HUES6 (cell line): ENCODE measurements at regions not wholly inside any gene's neighbourhood (a gene's known extent, or its start where the extent isn't known, plus 50 kb on each side); places are given as distances from the start of the nearest gene placed in this dataset.
A peak's percentile ranks its signal among the peaks of the same experiment; 100 is the strongest.
"Not testable (repeated sequence)": the region's sequence is repeated elsewhere in the genome, so short reads cannot be mapped to it uniquely, and the experiment has no call there.

ENCODE experiments used
- H3K27ac ChIP-seq: 2 replicates; pipeline ENCODE4 v1.7.0; 2013; ENCODE audit warnings: low read depth, mild to moderate bottlenecking, low read length, inconsistent platforms
- H3K27me3 ChIP-seq: 2 replicates; pipeline ENCODE4 v1.6.1; 2013; ENCODE audit warnings: low read length; ENCODE audit not compliant: control insufficient read depth, insufficient read depth
- H3K36me3 ChIP-seq: 2 replicates; pipeline ENCODE4 v1.6.1; 2013; ENCODE audit warnings: low read length; ENCODE audit not compliant: control insufficient read depth, insufficient read depth
- H3K4me1 ChIP-seq: 2 replicates; pipeline ENCODE4 v1.6.1; 2013; ENCODE audit warnings: low read length; ENCODE audit not compliant: control insufficient read depth, insufficient read depth
- H3K4me3 ChIP-seq: 2 replicates; pipeline ENCODE4 v1.5.1; 2013; ENCODE audit warnings: low read depth, low read length
- H3K9ac ChIP-seq: one replicate; pipeline ENCODE4 v1.6.1; 2013; ENCODE audit warnings: mild to moderate bottlenecking, low read length
- H3K9me3 ChIP-seq: 2 replicates; pipeline ENCODE4 v1.6.1; 2013; ENCODE audit warnings: low read depth, low read length; ENCODE audit not compliant: control insufficient read depth, insufficient read depth

DNA sequence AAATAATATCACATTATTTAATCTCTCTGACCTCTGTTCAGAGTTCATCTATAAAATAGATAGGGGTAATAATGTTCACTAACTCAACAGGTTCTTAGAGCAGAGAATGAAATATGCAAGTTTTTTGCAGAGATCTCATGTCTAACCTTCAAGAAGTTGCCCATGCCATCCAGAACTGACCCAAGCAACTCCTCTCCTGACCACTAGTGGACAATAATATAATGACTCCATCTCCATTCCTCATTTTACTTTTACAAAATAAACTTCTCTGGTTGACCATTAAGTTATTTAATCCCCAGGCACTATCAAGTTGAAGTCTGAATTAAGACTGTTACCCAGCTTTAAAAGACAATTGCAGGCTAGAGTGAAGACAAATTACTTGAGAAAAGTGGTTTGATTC, 382.6 kb downstream of the KCNA4 start:
- peaks cover 4% of the 10 kb centered on the region; the same call in 1 of the 2 replicates for H3K4me1 ChIP-seq
- H3K27me3 ChIP-seq, result no peaks in the 10 kb centered on the region
- H3K4me3 ChIP-seq, result no peak overlapping the region
- no peaks in the 10 kb centered on the region for H3K9me3 ChIP-seq
- H3K9ac ChIP-seq, result no peak overlapping the region
- no peaks in the 10 kb centered on the region for H3K36me3 ChIP-seq
- no peak overlapping the region for H3K27ac ChIP-seq

DNA sequence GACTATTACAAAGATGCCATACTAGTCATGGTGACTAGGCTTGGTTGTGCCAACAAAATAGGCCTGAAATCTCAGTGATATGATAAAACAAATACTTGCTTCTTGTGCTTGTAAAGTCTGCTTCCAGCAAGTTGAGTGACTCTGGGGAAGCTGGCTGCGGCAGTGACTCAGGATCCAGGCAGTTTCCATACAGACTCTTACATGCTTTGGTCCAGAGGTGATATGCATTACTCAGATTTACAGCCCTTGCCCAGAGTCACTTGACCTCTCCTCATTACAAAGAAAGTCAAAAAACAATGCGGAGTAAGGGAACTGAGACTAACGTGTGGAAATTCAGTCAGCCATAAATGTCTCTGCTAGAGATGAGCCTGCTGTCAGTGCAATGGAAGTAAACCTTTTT, 387.5 kb downstream of the KCNA4 start:
- Histone ChIP-seq H3K4me1 (peaks cover 6% of the 10 kb centered on the region; the same call in 1 of the 2 replicates), H3K36me3 (no peaks in the 10 kb centered on the region), H3K27ac (no peak overlapping the region), H3K9ac (no peak overlapping the region), H3K27me3 (no peaks in the 10 kb centered on the region), H3K9me3 (no peaks in the 10 kb centered on the region), H3K4me3 (no peak overlapping the region)

DNA sequence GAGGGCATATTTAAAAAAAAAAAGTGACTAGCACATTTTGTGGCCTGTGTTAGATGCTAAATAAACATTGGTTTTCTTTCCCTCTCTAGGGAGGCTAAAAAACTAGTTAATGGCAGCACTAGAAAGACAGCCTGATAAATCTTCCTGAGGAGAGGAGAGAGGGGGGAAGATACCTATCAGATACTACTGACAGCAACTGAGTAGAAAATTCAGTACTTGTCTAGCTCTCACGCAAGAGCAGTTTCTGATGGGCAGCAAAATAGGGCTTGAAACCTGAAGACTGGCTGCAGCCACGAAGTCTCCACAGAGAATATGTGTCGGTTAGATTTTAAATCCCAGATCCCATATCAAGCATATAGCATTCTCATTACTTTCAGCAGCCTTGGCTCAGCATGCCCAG, 388.2 kb downstream of the KCNA4 start:
- Histone ChIP-seq H3K4me3 (no peak overlapping the region), H3K4me1 (peaks cover 11% of the 10 kb centered on the region), H3K36me3 (no peaks in the 10 kb centered on the region), H3K27me3 (no peaks in the 10 kb centered on the region), H3K9me3 (no peaks in the 10 kb centered on the region), H3K9ac (no peak overlapping the region), H3K27ac (no peak overlapping the region)

DNA sequence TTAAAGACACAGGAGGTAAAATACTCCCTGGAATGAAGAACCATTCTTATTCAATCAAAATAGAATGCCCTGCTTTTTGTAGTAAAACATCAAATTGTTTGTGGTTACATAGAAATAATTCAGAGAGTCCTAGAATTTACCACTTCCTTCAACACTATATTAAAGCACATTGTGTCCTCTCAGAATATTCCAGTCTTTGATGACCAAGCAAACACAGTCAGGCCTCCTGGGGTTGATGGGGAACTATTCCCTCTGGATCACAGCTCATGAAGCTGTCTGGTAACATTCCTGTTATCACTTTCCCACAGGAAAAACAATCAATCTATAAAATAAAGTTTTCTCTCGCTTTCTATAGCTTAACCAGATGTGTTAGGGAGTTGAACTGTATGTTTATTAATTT, 389.3 kb downstream of the KCNA4 start:
- Histone ChIP-seq H3K27ac (no peak overlapping the region), H3K4me1 (peaks cover 21% of the 10 kb centered on the region), H3K4me3 (no peak overlapping the region), H3K9ac (no peak overlapping the region), H3K36me3 (no peaks in the 10 kb centered on the region), H3K9me3 (no peaks in the 10 kb centered on the region), H3K27me3 (no peaks in the 10 kb centered on the region)

DNA sequence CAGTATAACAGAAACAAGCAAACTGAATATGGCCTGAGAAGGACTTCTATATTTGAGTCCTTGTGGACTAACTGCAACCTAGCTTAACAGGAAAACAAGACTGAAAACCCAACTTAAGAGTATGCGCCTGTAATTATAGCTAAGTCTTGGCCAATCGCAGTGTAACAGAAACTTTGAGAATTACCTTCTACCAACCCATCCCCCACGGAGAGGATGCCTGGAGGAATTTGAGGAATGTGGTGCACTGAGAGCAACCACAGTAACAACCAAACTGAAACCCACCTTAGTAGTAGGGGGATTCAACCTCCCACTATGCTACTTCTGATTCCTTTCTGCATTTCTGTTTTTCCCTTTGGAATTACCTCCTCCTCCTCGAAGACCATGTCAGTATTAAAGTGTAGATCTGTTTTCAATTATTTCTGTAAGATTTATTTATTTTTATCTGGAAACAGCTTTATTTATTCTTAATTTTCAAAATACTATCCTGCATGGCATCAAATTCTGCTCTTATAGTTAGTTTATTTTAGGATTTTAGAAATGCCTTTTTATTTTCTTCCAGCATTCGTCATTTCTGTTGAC, 393.6 kb downstream of the KCNA4 start:
- Histone ChIP-seq H3K36me3 (no peaks in the 10 kb centered on the region), H3K9ac (peak overlapping the region; percentile 18), H3K4me1 (peaks cover 18% of the 10 kb centered on the region), H3K4me3 (peak overlapping the region; percentile 30), H3K27me3 (no peaks in the 10 kb centered on the region), H3K27ac (peak overlapping the region; percentile 75), H3K9me3 (no peaks in the 10 kb centered on the region)

DNA sequence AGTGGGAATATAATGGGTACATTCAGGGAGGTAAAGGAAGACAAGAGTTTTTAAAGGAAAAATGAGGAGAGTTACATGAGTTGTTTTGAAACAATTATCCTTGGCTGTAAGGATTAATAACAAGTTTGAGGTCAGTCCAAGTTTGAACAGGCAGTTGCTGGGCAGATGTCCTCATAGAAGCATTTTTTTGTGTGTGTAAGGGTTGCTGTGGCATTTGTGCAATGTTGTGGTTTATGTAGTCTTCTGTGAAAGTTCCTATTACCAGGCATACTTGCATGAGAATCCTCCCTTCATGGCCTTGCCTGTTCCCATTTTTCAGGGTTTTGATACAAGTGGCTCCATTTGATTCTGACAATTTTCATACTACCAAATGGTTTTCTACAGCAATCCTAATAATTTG, 400.2 kb downstream of the KCNA4 start:
- Histone ChIP-seq H3K4me1 (no peaks in the 10 kb centered on the region), H3K27me3 (no peaks in the 10 kb centered on the region), H3K36me3 (no peaks in the 10 kb centered on the region), H3K9me3 (no peaks in the 10 kb centered on the region), H3K27ac (no peak overlapping the region), H3K9ac (no peak overlapping the region), H3K4me3 (no peak overlapping the region)

DNA sequence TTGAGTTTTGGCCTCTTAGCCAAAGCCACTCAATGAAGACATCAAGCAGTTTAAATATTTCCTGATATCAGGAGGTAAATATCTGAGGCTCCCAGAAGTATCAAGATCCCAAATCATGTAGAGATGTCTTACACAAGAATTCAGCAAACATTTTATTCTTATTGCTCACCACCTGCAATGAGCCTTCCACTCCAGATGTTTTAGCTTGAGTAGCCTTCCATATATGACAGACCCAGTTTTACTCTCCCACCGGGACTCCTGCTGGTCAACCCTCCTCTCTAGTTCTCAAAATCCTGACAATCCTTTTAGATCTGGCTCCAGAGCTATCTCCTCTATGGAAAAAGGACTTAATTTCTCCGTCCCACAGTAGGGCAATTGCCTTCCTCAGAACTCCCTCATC, 404.4 kb downstream of the KCNA4 start:
- H3K36me3 ChIP-seq, result no peaks in the 10 kb centered on the region
- no peak overlapping the region for H3K27ac ChIP-seq
- H3K27me3 ChIP-seq, result no peaks in the 10 kb centered on the region
- no peak overlapping the region for H3K9ac ChIP-seq
- no peak overlapping the region for H3K4me3 ChIP-seq
- no peaks in the 10 kb centered on the region for H3K9me3 ChIP-seq
- no peaks in the 10 kb centered on the region for H3K4me1 ChIP-seq

DNA sequence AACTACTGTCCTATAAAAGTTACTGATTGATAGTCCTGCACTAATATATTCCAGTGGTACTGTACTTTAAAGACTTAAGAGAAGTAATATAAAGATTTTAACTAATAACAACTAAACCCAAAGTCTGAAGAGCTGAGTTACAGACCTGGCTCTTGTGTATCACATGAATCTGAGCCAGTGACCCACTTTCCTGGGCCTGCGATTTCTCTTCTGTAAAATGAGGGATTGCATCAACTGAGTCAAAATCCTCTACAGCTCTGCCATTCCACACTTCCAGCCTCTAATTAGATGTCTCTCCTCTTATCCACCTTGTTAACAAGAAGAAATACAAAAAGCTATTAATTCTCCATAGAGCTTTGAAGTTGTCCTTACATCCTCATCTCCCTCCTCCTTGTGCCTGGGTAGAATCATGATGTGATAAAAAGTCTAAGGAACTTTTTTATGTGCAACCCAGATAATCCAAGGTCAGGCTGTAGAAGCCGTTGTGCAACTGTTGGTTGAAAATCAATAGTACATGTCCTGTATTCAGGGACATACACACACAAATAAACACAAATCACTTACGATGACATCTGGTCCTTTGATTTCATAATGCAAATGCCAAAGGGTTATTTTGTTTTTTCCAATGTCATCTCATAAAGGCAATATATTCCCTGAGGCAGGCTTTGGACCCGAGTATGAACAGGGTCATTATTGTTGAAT, 410.3 kb downstream of the KCNA4 start:
- Histone ChIP-seq H3K4me3 (no peak overlapping the region), H3K36me3 (no peaks in the 10 kb centered on the region), H3K27me3 (no peaks in the 10 kb centered on the region), H3K27ac (no peak overlapping the region), H3K9me3 (no peaks in the 10 kb centered on the region), H3K4me1 (no peaks in the 10 kb centered on the region), H3K9ac (no peak overlapping the region)

DNA sequence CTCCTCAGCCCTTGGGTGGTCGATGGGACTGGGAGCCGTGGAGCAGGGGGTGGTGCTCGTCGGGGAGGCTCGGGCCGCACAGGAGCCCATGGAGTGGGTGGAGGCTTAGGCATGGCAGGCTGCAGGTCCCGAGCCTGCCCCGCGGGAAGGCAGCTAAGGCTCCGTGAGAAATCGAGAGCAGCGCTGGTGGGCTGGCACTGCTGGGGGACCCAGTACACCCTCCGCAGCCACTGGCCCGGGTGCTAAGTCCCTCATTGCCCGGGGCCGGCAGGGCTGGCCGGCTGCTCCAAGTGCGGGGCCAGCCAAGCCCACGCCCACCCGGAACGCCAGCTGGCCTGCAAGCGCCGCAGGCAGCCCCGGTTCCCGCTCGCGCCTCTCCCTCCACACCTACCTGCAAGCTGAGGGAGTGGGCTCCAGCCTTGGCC, 416.7 kb downstream of the KCNA4 start:
- not testable (repeated sequence) for H3K4me1 ChIP-seq

DNA sequence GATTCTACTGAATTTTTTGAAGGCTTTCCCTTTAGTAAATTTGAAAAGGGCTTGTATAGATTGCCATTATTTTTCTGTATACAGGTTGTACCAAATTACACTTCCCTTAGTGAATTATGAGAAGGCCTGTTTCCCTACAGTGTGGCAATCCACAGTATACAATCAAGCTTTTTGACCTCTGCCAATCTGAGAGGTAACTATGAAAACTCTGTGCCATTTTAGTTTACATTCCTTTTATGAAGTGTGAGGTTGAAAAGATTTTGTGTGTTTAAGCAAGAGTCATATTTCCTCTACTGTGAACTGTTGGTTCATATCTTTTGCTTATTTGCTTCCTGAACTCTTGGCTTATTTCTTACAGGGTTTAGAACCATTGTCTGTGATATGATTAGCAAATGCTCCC, 432.5 kb downstream of the KCNA4 start:
- Histone ChIP-seq H3K4me1 (no peaks in the 10 kb centered on the region), H3K4me3 (no peak overlapping the region), H3K27ac (no peak overlapping the region), H3K36me3 (no peaks in the 10 kb centered on the region), H3K9ac (no peak overlapping the region), H3K9me3 (0 out of 2 replicates have a peak, but pooled peaks cover 2% of the 10 kb centered on the region), H3K27me3 (no peaks in the 10 kb centered on the region)

More for the DNA sequence above, 416.7 kb downstream of the KCNA4 start:
- not testable (repeated sequence) for H3K36me3 ChIP-seq, H3K27me3 ChIP-seq, H3K27ac ChIP-seq, H3K9ac ChIP-seq, H3K4me3 ChIP-seq, H3K9me3 ChIP-seq

DNA sequence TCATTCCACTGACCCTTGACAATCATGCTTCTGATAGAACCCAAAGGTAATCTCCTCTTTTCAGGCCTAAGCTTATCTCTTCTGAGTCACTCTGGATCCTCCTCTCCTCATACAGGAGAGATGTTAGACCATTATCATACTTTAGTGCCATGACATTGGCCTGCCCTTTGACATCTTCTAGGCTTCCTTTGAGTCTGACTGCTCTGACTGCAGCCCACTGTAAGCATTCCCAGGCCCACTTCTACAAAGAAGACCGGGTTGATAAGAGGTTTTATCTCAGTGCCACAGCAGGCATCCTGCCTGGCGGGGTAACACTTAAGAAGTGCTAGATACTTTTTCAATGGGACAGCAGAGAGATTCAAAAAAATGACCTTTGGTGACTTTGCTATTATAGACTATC, 438.0 kb downstream of the KCNA4 start:
- Histone ChIP-seq H3K9ac (no peak overlapping the region), H3K4me1 (no peaks in the 10 kb centered on the region; the same call in 1 of the 2 replicates), H3K27me3 (no peaks in the 10 kb centered on the region)

More for the DNA sequence above, 438.0 kb downstream of the KCNA4 start:
- no peaks in the 10 kb centered on the region for H3K36me3 ChIP-seq
- H3K9me3 ChIP-seq, result 0 out of 2 replicates have a peak, but pooled peaks cover 2% of the 10 kb centered on the region
- H3K27ac ChIP-seq, result no peak overlapping the region
- H3K4me3 ChIP-seq, result no peak overlapping the region
